Central memory CD8-positive, alpha-beta T cell (primary cell): ENCODE measurements at regions not wholly inside any gene's neighbourhood (a gene's known extent, or its start where the extent isn't known, plus 50 kb on each side); places are given as distances from the start of the nearest gene placed in this dataset.

Experiments used
- ATAC-seq: fragments of 150-1000 bp; cut with Tn5 transposase; replicated peaks from 2 replicates; pipeline ENCODE4 v1.10.0; 2022; ENCODE audit warnings: mild to moderate bottlenecking, moderate FRiP score, moderate number of reproducible peaks; ENCODE audit not compliant: poor library complexity, severe bottlenecking; ENCODE audit errors: extremely low read depth
- DNase-seq, 2 donors: peaks; one replicate each; pipeline ENCODE4 v3.0.0; 2021; ENCODE audit warnings: low spot score in 2 of 2
- H3K27ac Mint-ChIP-seq: one replicate; pipeline ENCODE4 v1.8.0; 2022; ENCODE audit warnings: low read depth, mild to moderate bottlenecking, moderate library complexity, mixed read lengths
- H3K27me3 Mint-ChIP-seq: one replicate; pipeline ENCODE4 v1.8.0; 2022; ENCODE audit warnings: mixed read lengths
- H3K36me3 Mint-ChIP-seq: one replicate; pipeline ENCODE4 v1.8.0; 2022; ENCODE audit warnings: mild to moderate bottlenecking, moderate library complexity, mixed read lengths; ENCODE audit not compliant: insufficient read depth
- H3K4me1 Mint-ChIP-seq: one replicate; pipeline ENCODE4 v1.8.0; 2022; ENCODE audit warnings: mixed read lengths
- H3K4me3 Mint-ChIP-seq: one replicate; pipeline ENCODE4 v1.8.0; 2022; ENCODE audit warnings: mild to moderate bottlenecking, moderate library complexity, mixed read lengths
- H3K9me3 Mint-ChIP-seq: one replicate; pipeline ENCODE4 v1.8.0; 2022; ENCODE audit warnings: mixed read lengths

- no peaks in the 10 kb centered on the region for H3K36me3 Mint-ChIP-seq
- no peak overlapping the region for H3K27ac Mint-ChIP-seq
- peaks cover 25% of the 10 kb centered on the region for H3K27me3 Mint-ChIP-seq
- H3K9me3 Mint-ChIP-seq = no peaks in the 10 kb centered on the region
- no peak for DNase-seq
- H3K4me1 Mint-ChIP-seq = no peaks in the 10 kb centered on the region
- no peak for ATAC-seq
- no peak overlapping the region for H3K4me3 Mint-ChIP-seq
Measured at GRCh38 chr14:101057394-101057793, 153.9 kb upstream of the RTL1 start.

- no peak for DNase-seq
- H3K27me3 Mint-ChIP-seq = peaks cover 26% of the 10 kb centered on the region
- no peaks in the 10 kb centered on the region for H3K36me3 Mint-ChIP-seq
- no peaks in the 10 kb centered on the region for H3K9me3 Mint-ChIP-seq
- no peak overlapping the region for H3K27ac Mint-ChIP-seq
- H3K4me1 Mint-ChIP-seq = no peaks in the 10 kb centered on the region
- no peak for ATAC-seq
- H3K4me3 Mint-ChIP-seq = no peak overlapping the region
Measured at GRCh38 chr14:101058571-101058970, 155.0 kb upstream of the RTL1 start.

- H3K4me1 Mint-ChIP-seq = no peaks in the 10 kb centered on the region
- H3K36me3 Mint-ChIP-seq = no peaks in the 10 kb centered on the region
Measured at GRCh38 chr14:101060171-101060601, 156.7 kb upstream of the RTL1 start.

GRCh38 chr14:101061411-101062064 is 158.0 kb upstream of the RTL1 start:
- no peaks in the 10 kb centered on the region for H3K36me3 Mint-ChIP-seq
- H3K4me3 Mint-ChIP-seq = no peak overlapping the region
- no peaks in the 10 kb centered on the region for H3K4me1 Mint-ChIP-seq
- no peaks in the 10 kb centered on the region for H3K9me3 Mint-ChIP-seq
- peaks cover 26% of the 10 kb centered on the region for H3K27me3 Mint-ChIP-seq
- DNase-seq = no peak
- H3K27ac Mint-ChIP-seq = no peak overlapping the region
- ATAC-seq = no peak

More at GRCh38 chr14:101060171-101060601, 156.7 kb upstream of the RTL1 start:
- H3K27ac Mint-ChIP-seq = no peak overlapping the region
- DNase-seq (no peak), ATAC-seq (no peak)
- no peaks in the 10 kb centered on the region for H3K9me3 Mint-ChIP-seq
- no peak overlapping the region for H3K4me3 Mint-ChIP-seq
- H3K27me3 Mint-ChIP-seq = peaks cover 26% of the 10 kb centered on the region

- DNase-seq = no peak
- no peak for ATAC-seq
- Mint-ChIP-seq H3K4me1 (no peaks in the 10 kb centered on the region), H3K36me3 (no peaks in the 10 kb centered on the region), H3K27ac (no peak overlapping the region), H3K9me3 (no peaks in the 10 kb centered on the region), H3K27me3 (peaks cover 26% of the 10 kb centered on the region), H3K4me3 (no peak overlapping the region)
Measured at GRCh38 chr14:101062065-101062450, 158.5 kb upstream of the RTL1 start.

GRCh38 chr14:101062601-101063000 is 159.1 kb upstream of the RTL1 start:
- DNase-seq = no peak
- H3K9me3 Mint-ChIP-seq = no peaks in the 10 kb centered on the region
- no peak overlapping the region for H3K4me3 Mint-ChIP-seq
- ATAC-seq = no peak
- peaks cover 31% of the 10 kb centered on the region for H3K27me3 Mint-ChIP-seq
- H3K27ac Mint-ChIP-seq = no peak overlapping the region
- no peaks in the 10 kb centered on the region for H3K4me1 Mint-ChIP-seq
- H3K36me3 Mint-ChIP-seq = no peaks in the 10 kb centered on the region

GRCh38 chr14:101063121-101063520 is 159.6 kb upstream of the RTL1 start:
- Mint-ChIP-seq H3K36me3 (peaks cover 2% of the 10 kb centered on the region), H3K4me3 (no peak overlapping the region), H3K9me3 (no peaks in the 10 kb centered on the region), H3K27me3 (peaks cover 36% of the 10 kb centered on the region), H3K27ac (no peak overlapping the region), H3K4me1 (no peaks in the 10 kb centered on the region)
- no peak for DNase-seq
- no peak for ATAC-seq

GRCh38 chr14:101064121-101064661 is 160.7 kb upstream of the RTL1 start:
- DNase-seq (no peak), ATAC-seq (no peak)
- Mint-ChIP-seq H3K4me1 (no peaks in the 10 kb centered on the region), H3K27ac (no peak overlapping the region), H3K36me3 (peaks cover 3% of the 10 kb centered on the region), H3K4me3 (no peak overlapping the region), H3K27me3 (peaks cover 45% of the 10 kb centered on the region), H3K9me3 (no peaks in the 10 kb centered on the region)

GRCh38 chr14:101064718-101065117 is 161.2 kb upstream of the RTL1 start:
- Mint-ChIP-seq H3K4me1 (no peaks in the 10 kb centered on the region), H3K27me3 (peaks cover 45% of the 10 kb centered on the region), H3K9me3 (no peaks in the 10 kb centered on the region), H3K27ac (no peak overlapping the region), H3K4me3 (no peak overlapping the region), H3K36me3 (peaks cover 3% of the 10 kb centered on the region)
- DNase-seq (no peak), ATAC-seq (no peak)

- ATAC-seq (no peak), DNase-seq (no peak)
- H3K36me3 Mint-ChIP-seq = peaks cover 3% of the 10 kb centered on the region
- H3K4me3 Mint-ChIP-seq = no peak overlapping the region
- peaks cover 50% of the 10 kb centered on the region for H3K27me3 Mint-ChIP-seq
- no peak overlapping the region for H3K27ac Mint-ChIP-seq
- no peaks in the 10 kb centered on the region for H3K4me1 Mint-ChIP-seq
- no peaks in the 10 kb centered on the region for H3K9me3 Mint-ChIP-seq
Measured at GRCh38 chr14:101065246-101065645, 161.7 kb upstream of the RTL1 start.

- peaks cover 3% of the 10 kb centered on the region for H3K36me3 Mint-ChIP-seq
- H3K27me3 Mint-ChIP-seq = peaks cover 52% of the 10 kb centered on the region
- no peak overlapping the region for H3K27ac Mint-ChIP-seq
- H3K9me3 Mint-ChIP-seq = no peaks in the 10 kb centered on the region
- ATAC-seq (no peak), DNase-seq (no peak)
- no peaks in the 10 kb centered on the region for H3K4me1 Mint-ChIP-seq
- no peak overlapping the region for H3K4me3 Mint-ChIP-seq
Measured at GRCh38 chr14:101065696-101066694, 162.5 kb upstream of the RTL1 start.

- H3K4me3 Mint-ChIP-seq = no peak overlapping the region
- no peak overlapping the region for H3K27ac Mint-ChIP-seq
- ATAC-seq = no peak
- H3K4me1 Mint-ChIP-seq = no peaks in the 10 kb centered on the region
- H3K27me3 Mint-ChIP-seq = peaks cover 42% of the 10 kb centered on the region
- H3K9me3 Mint-ChIP-seq = no peaks in the 10 kb centered on the region
- no peak for DNase-seq
- H3K36me3 Mint-ChIP-seq = peaks cover 3% of the 10 kb centered on the region
Measured at GRCh38 chr14:101066826-101067510, 163.4 kb upstream of the RTL1 start.
